Immature natural killer cell (primary cell): ENCODE measurements at regions not wholly inside any gene's neighbourhood (a gene's known extent, or its start where the extent isn't known, plus 50 kb on each side); places are given as distances from the start of the nearest gene placed in this dataset.
"Not testable (repeated sequence)": the region's sequence is repeated elsewhere in the genome, so short reads cannot be mapped to it uniquely, and the experiment has no call there.

ENCODE experiments used
- DNase-seq, 3 donors: peaks; one replicate each; pipeline ENCODE4 v3.0.0; 2022; ENCODE audit warnings: mixed read lengths in 1 of 3
- H3K27ac Mint-ChIP-seq, 6 donors: one replicate each; pipeline ENCODE4 v1.8.0; 2020; ENCODE audit warnings: mixed read lengths in 6 of 6, mild to moderate bottlenecking in 5 of 6, inconsistent platforms in 4 of 6, moderate library complexity in 3 of 6
- H3K27me3 Mint-ChIP-seq, 3 donors: one replicate each; pipeline ENCODE4 v1.8.0; 2020 to 2021; ENCODE audit warnings: low read depth in 3 of 3, mild to moderate bottlenecking in 3 of 3, mixed read lengths in 3 of 3, moderate library complexity in 3 of 3, inconsistent platforms in 1 of 3
- H3K36me3 Mint-ChIP-seq, 3 donors: one replicate each; pipeline ENCODE4 v1.8.0; 2020; ENCODE audit warnings: mixed read lengths in 3 of 3, inconsistent platforms in 2 of 3, mild to moderate bottlenecking in 2 of 3
- H3K4me1 Mint-ChIP-seq, 2 donors: one replicate each; pipeline ENCODE4 v1.8.0; 2020; ENCODE audit warnings: inconsistent platforms in 2 of 2, mild to moderate bottlenecking in 2 of 2, mixed read lengths in 2 of 2, moderate library complexity in 1 of 2
- H3K4me3 Mint-ChIP-seq, 5 donors: one replicate each; pipeline ENCODE4 v1.8.0; 2020; ENCODE audit warnings: mild to moderate bottlenecking in 5 of 5, mixed read lengths in 5 of 5, inconsistent platforms in 3 of 5, moderate library complexity in 3 of 5
- H3K9me3 Mint-ChIP-seq, 6 donors: one replicate each; pipeline ENCODE4 v1.8.0; 2020; ENCODE audit warnings: mild to moderate bottlenecking in 6 of 6, mixed read lengths in 6 of 6, inconsistent platforms in 4 of 6, moderate library complexity in 3 of 6

- no peaks in the 10 kb centered on the region for H3K4me1 Mint-ChIP-seq
- DNase-seq, result no peak
- peaks cover 0 to 2% (median 0%) of the 10 kb centered on the region in 6 donors for H3K9me3 Mint-ChIP-seq
- no peak overlapping the region for H3K4me3 Mint-ChIP-seq
- H3K27me3 Mint-ChIP-seq, result peaks cover 0 to 9% (median 3%) of the 10 kb centered on the region in 3 donors
- no peaks in the 10 kb centered on the region for H3K36me3 Mint-ChIP-seq
- no peak overlapping the region for H3K27ac Mint-ChIP-seq
These were observed 105.9 kb upstream of the EEPD1 start for GRCh38 chr7:36047091-36047658.

- DNase-seq, result no peak
- H3K27me3 Mint-ChIP-seq, result peaks cover 0 to 9% (median 0%) of the 10 kb centered on the region in 3 donors
- H3K36me3 Mint-ChIP-seq, result no peaks in the 10 kb centered on the region
- peaks cover 0 to 2% (median 0%) of the 10 kb centered on the region in 6 donors for H3K9me3 Mint-ChIP-seq
- H3K4me3 Mint-ChIP-seq, result no peak overlapping the region
- H3K27ac Mint-ChIP-seq, result no peak overlapping the region
- no peaks in the 10 kb centered on the region for H3K4me1 Mint-ChIP-seq
These were observed 104.7 kb upstream of the EEPD1 start for GRCh38 chr7:36048141-36048901.

- Mint-ChIP-seq H3K27ac (no peak overlapping the region), H3K4me3 (no peak overlapping the region), H3K27me3 (peaks cover 0 to 9% (median 0%) of the 10 kb centered on the region in 3 donors)
These were observed 104.2 kb upstream of the EEPD1 start for GRCh38 chr7:36048902-36049240.

DNA sequence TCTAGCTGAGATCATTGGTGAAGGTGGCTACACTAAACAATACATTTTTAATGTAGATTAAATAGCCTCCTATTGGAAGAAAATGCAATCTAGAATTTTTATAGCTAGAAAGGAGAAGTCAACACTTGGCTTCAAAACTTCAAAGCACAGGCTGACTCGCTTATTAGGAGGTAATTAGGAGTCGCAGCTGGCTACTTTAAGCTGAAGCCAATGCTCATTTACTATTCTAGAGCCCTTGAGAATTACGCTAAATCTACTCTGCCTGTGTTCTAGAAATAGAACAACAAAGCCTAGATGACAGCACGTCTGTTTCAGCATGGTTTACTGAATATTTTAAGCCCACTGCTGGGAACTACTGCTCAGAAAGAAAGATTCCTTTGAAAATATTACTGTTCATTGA, 101.6 kb upstream of the EEPD1 start:
- peaks cover 0 to 4% (median 0%) of the 10 kb centered on the region in 6 donors for H3K9me3 Mint-ChIP-seq
- DNase-seq, result no peak
- H3K4me1 Mint-ChIP-seq, result no peaks in the 10 kb centered on the region
- H3K27me3 Mint-ChIP-seq, result peaks cover 0 to 11% (median 0%) of the 10 kb centered on the region in 3 donors
- H3K27ac Mint-ChIP-seq, result no peak overlapping the region
- no peaks in the 10 kb centered on the region for H3K36me3 Mint-ChIP-seq
- no peak overlapping the region for H3K4me3 Mint-ChIP-seq

More at GRCh38 chr7:36048902-36049240, 104.2 kb upstream of the EEPD1 start:
- no peaks in the 10 kb centered on the region for H3K4me1 Mint-ChIP-seq
- H3K36me3 Mint-ChIP-seq, result no peaks in the 10 kb centered on the region
- DNase-seq, result no peak
- H3K9me3 Mint-ChIP-seq, result peaks cover 0 to 2% (median 0%) of the 10 kb centered on the region in 6 donors

DNA sequence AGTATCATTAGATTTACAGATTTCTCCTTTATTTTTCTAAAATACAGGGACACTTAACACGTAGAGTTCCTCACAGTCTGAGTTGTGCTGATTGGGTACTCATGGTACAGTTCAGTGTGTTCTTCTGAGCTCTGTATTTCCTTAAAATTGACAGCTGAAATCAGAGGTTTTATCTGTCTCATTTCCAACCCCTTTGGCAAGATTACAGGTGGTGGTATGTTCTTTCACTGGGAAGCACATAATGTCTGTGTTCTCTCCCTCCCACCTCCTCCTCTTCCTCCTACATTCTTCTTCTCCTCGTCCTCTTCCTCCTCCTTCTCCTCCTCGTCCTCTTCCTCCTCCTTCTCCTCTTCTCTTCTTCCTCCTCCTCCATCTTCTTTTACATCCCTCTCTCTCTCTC, 99.5 kb upstream of the EEPD1 start:
- Mint-ChIP-seq H3K36me3 (no peaks in the 10 kb centered on the region), H3K4me3 (no peak overlapping the region), H3K4me1 (no peaks in the 10 kb centered on the region), H3K9me3 (peaks cover 0 to 2% (median 0%) of the 10 kb centered on the region in 6 donors), H3K27me3 (peaks cover 0 to 6% (median 1%) of the 10 kb centered on the region in 3 donors), H3K27ac (no peak overlapping the region)
- DNase-seq, result no peak

DNA sequence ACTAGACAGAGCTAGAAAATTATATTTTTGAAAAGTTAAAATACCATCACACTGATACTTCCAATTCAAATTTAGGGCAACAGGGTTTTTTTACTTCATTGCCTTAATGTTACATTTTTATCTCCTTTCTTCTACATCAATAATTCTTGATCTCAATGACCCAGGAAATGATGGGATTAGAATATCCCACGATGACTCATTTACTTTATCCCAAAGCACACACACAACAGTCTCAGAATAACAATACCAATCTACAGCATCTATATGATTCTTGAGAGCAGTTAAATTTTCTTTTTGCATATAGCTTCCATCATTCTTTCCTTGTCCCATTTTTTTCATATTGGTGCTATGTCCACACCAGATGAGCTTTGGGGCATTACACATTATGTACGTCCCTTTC, 98.4 kb upstream of the EEPD1 start:
- DNase-seq, result no peak
- Mint-ChIP-seq H3K27me3 (peaks cover 0 to 7% (median 4%) of the 10 kb centered on the region in 3 donors), H3K4me1 (no peaks in the 10 kb centered on the region), H3K36me3 (no peaks in the 10 kb centered on the region), H3K27ac (no peak overlapping the region), H3K9me3 (peaks cover 0 to 2% (median 0%) of the 10 kb centered on the region in 6 donors), H3K4me3 (no peak overlapping the region)

DNA sequence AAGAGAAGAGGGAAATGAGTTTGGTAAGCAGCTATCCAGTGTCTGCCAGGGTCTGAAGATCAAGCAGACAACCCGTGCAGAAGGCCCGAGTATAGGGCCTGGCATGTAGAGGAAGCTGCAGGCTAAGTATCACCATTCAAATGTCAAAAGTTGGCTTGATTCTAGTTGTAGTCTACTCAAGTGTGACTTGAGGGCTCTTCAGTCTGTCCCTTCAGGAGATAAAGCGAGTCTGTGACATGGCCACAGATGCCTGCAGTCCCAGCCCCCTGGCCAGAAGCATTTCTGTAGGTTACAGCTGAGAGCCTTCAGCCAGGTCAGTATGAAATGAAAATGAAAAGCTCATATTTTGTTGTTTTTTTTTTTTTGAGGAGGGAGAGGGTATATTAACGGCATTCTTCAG, 97.8 kb upstream of the EEPD1 start:
- Mint-ChIP-seq H3K27ac (no peak overlapping the region), H3K36me3 (no peaks in the 10 kb centered on the region), H3K27me3 (peaks cover 0 to 7% (median 4%) of the 10 kb centered on the region in 3 donors), H3K9me3 (peaks cover 0 to 2% (median 0%) of the 10 kb centered on the region in 6 donors), H3K4me3 (no peak overlapping the region), H3K4me1 (no peaks in the 10 kb centered on the region)
- no peak for DNase-seq

- Mint-ChIP-seq H3K27ac (no peak overlapping the region), H3K9me3 (peaks cover 0 to 2% (median 0%) of the 10 kb centered on the region in 6 donors), H3K4me1 (no peaks in the 10 kb centered on the region), H3K27me3 (peaks cover 0 to 4% (median 4%) of the 10 kb centered on the region in 3 donors), H3K36me3 (no peaks in the 10 kb centered on the region), H3K4me3 (no peak overlapping the region)
- DNase-seq, result no peak
These were observed 95.7 kb upstream of the EEPD1 start for GRCh38 chr7:36057323-36057722.

DNA sequence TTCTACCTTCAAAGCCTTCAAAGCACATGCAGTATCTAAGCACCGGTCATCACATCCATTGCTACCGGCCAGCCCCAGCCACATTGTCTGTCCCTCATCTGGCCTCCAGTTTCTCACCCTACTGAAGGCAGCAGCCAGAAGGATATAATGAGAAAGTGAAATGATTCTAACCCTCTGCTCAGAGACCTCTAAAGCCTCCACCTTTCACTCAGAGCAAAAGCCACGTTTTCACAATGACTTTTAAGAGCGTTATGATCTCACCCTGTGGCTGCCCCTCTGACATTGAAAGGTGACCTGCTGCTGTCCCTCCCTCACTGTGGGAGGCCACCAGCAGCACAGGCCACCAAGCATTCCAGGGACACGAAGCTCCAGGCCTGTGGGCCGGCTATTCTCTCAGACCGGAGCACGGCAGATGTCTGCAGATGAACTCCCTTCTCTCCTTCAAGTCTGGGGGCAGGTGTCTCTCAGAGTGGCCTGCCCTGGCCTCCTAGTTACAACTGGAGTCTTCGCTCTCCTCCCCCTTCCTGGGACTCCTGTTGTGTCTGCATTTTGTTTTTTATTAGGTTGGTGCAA, 94.9 kb upstream of the EEPD1 start:
- H3K4me3 Mint-ChIP-seq, result no peak overlapping the region
- H3K4me1 Mint-ChIP-seq, result no peaks in the 10 kb centered on the region
- peaks cover 0 to 6% (median 4%) of the 10 kb centered on the region in 3 donors for H3K27me3 Mint-ChIP-seq
- no peak for DNase-seq
- peaks cover 0 to 2% (median 0%) of the 10 kb centered on the region in 6 donors for H3K9me3 Mint-ChIP-seq
- H3K27ac Mint-ChIP-seq, result no peak overlapping the region
- H3K36me3 Mint-ChIP-seq, result no peaks in the 10 kb centered on the region

DNA sequence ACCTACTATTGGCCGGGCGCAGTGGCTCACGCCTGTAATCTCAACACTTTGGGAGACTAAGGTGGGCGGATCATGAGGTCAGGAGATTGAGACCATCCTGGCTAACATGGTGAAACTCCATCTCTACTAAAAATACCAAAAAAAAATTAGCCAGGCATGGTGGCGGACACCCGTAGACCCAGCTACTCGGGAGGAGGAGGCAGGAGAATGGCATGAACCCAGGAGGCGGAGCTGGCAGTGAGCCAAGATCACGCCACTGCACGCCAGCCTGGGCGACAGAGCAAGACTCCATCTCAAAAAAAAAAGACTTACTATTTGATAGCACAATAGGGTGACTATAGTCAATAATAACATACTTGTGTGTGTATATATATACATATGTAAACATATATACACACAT, 92.7 kb upstream of the EEPD1 start:
- H3K4me3 Mint-ChIP-seq, H3K4me1 Mint-ChIP-seq, DNase-seq, H3K9me3 Mint-ChIP-seq, H3K36me3 Mint-ChIP-seq, H3K27me3 Mint-ChIP-seq, H3K27ac Mint-ChIP-seq: not testable (repeated sequence)

GRCh38 chr7:36062154-36062815, 90.8 kb upstream of the EEPD1 start:
- Mint-ChIP-seq H3K4me3 (no peak overlapping the region), H3K27ac (no peak overlapping the region), H3K9me3 (no peaks in the 10 kb centered on the region), H3K4me1 (no peaks in the 10 kb centered on the region), H3K27me3 (peaks cover 2 to 8% (median 6%) of the 10 kb centered on the region in 3 donors), H3K36me3 (no peaks in the 10 kb centered on the region)
- DNase-seq, result no peak

GRCh38 chr7:36064676-36065075, 88.4 kb upstream of the EEPD1 start:
- H3K4me1 Mint-ChIP-seq, result no peaks in the 10 kb centered on the region
- H3K9me3 Mint-ChIP-seq, result no peaks in the 10 kb centered on the region
- no peak overlapping the region for H3K27ac Mint-ChIP-seq
- no peak for DNase-seq
- no peak overlapping the region for H3K4me3 Mint-ChIP-seq
- no peaks in the 10 kb centered on the region for H3K36me3 Mint-ChIP-seq
- peaks cover 2 to 4% (median 4%) of the 10 kb centered on the region in 3 donors for H3K27me3 Mint-ChIP-seq

DNA sequence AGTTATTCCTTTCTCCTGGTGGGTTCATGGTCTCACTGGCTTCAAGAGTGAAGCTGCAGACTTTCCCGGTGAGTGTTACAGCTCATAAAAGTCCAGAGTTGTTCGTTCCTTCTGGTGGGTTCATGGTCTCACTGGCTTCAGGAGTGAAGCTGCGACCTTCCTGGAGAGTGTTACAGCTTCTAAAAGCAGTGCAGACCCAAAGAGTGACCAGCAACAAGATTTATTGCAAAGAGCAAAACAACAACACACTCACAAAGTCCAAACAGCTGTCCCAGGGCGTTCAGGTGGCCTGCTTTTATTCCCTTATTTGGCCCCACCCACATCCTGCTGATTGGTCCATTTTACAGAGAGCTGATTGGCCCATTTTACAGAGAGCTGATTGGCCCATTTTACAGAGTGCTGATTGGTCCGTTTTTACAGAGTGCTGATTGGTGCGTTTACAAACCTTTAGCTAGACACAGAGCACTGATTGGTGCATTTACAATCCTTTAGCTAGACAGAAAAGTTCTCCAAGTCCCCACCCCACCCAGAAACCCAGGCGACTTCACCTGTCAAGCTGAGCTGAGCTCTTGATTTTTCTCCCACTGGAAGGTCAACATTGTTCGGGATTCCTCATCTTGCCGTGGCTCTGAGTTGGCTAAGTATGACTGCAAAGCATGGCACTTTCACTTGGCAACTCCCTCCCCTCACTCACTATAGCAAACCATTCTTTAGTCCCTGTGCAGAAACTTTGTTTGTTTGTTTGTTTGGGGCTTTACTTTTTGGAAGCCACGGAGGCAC, 87.3 kb upstream of the EEPD1 start:
- not testable (repeated sequence) for H3K36me3 Mint-ChIP-seq, H3K4me3 Mint-ChIP-seq, DNase-seq, H3K9me3 Mint-ChIP-seq, H3K27me3 Mint-ChIP-seq, H3K27ac Mint-ChIP-seq, H3K4me1 Mint-ChIP-seq

GRCh38 chr7:36066343-36066664, 86.8 kb upstream of the EEPD1 start:
- H3K4me3 Mint-ChIP-seq, result no peak overlapping the region
- H3K36me3 Mint-ChIP-seq, result no peaks in the 10 kb centered on the region
- no peaks in the 10 kb centered on the region for H3K9me3 Mint-ChIP-seq
- no peak for DNase-seq
- no peak overlapping the region for H3K27ac Mint-ChIP-seq
- peaks cover 2 to 7% (median 4%) of the 10 kb centered on the region in 3 donors for H3K27me3 Mint-ChIP-seq
- no peaks in the 10 kb centered on the region for H3K4me1 Mint-ChIP-seq
